CD4-positive, alpha-beta T cell treated with Interleukin-10 for 1 hour (primary cell): ENCODE measurements at regions not wholly inside any gene's neighbourhood (a gene's known extent, or its start where the extent isn't known, plus 50 kb on each side); places are given as distances from the start of the nearest gene placed in this dataset.
"Not testable (repeated sequence)": the region's sequence is repeated elsewhere in the genome, so short reads cannot be mapped to it uniquely, and the experiment has no call there.

ENCODE experiments used
- DNase-seq: peaks from one replicate; pipeline ENCODE4 v3.0.0-alpha.2; 2020

GRCh38 chr13:111680100-111680499 lies 359.7 kb downstream of the TEX29 start:
- DNase-seq = not testable (repeated sequence)

GRCh38 chr13:111692028-111692427 lies 371.6 kb downstream of the TEX29 start:
- not testable (repeated sequence) for DNase-seq

GRCh38 chr13:111696121-111696520 lies 370.8 kb upstream of the SOX1 start:
- DNase-seq = not testable (repeated sequence)

- not testable (repeated sequence) for DNase-seq
Measured at GRCh38 chr13:111702059-111702458, 364.9 kb upstream of the SOX1 start.
